ENCODE measurements at regions not wholly inside any gene's neighbourhood (a gene's known extent, or its start where the extent isn't known, plus 50 kb on each side); places are given as distances from the start of the nearest gene placed in this dataset.

DNA sequence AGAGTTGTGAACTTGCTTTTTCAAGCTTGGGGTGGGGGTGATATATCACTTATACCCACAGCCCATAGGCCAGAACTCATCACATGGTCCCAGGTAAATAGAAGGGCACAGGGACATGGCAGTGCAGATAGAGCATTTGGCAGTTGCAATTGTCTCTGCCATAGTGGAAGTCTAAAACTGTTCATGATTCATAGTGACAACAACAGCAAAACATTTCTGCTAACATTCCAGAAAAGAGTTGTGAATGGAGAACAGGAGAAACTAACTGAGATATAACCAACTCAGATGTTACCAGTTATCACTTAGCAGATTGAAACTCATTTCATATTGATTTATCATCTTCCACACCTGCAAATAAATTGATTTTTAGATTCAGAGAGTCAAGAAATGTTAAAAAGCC is 278.6 kb upstream of the KYNU start:
- TF ChIP-seq, protein P1, sequence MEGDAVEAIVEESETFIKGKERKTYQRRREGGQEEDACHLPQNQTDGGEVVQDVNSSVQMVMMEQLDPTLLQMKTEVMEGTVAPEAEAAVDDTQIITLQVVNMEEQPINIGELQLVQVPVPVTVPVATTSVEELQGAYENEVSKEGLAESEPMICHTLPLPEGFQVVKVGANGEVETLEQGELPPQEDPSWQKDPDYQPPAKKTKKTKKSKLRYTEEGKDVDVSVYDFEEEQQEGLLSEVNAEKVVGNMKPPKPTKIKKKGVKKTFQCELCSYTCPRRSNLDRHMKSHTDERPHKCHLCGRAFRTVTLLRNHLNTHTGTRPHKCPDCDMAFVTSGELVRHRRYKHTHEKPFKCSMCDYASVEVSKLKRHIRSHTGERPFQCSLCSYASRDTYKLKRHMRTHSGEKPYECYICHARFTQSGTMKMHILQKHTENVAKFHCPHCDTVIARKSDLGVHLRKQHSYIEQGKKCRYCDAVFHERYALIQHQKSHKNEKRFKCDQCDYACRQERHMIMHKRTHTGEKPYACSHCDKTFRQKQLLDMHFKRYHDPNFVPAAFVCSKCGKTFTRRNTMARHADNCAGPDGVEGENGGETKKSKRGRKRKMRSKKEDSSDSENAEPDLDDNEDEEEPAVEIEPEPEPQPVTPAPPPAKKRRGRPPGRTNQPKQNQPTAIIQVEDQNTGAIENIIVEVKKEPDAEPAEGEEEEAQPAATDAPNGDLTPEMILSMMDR (IDR thresholded peaks at IDR 0.05), result no peak
- no peak for TF ChIP-seq POLR2AphosphoS5 (IDR thresholded peaks at IDR 0.05)
